MM.1S (cell line): ENCODE measurements at regions not wholly inside any gene's neighbourhood (a gene's known extent, or its start where the extent isn't known, plus 50 kb on each side); places are given as distances from the start of the nearest gene placed in this dataset.

ENCODE experiments used
- CTCF ChIP-seq: fragments of 300-600 bp; sonication (generic); IDR thresholded peaks from 2 replicates; pipeline ENCODE4 v1.5.1; 2016; ENCODE audit warnings: antibody characterized with exemption, low read length, mixed read lengths
- EZH2 ChIP-seq: fragments of 300-600 bp; sonication (generic); optimal IDR thresholded peaks from 2 replicates; pipeline ENCODE3; 2017; ENCODE audit warnings: low read depth, mild to moderate bottlenecking, antibody characterized with exemption, low read length, mixed read lengths

- no peak for TF ChIP-seq CTCF
- no peak for TF ChIP-seq EZH2
Observed at GRCh38 chr10:130884456-130884855, 427.1 kb downstream of the TCERG1L start.
